ENCODE measurements at regions not wholly inside any gene's neighbourhood (a gene's known extent, or its start where the extent isn't known, plus 50 kb on each side); places are given as distances from the start of the nearest gene placed in this dataset.

DNA sequence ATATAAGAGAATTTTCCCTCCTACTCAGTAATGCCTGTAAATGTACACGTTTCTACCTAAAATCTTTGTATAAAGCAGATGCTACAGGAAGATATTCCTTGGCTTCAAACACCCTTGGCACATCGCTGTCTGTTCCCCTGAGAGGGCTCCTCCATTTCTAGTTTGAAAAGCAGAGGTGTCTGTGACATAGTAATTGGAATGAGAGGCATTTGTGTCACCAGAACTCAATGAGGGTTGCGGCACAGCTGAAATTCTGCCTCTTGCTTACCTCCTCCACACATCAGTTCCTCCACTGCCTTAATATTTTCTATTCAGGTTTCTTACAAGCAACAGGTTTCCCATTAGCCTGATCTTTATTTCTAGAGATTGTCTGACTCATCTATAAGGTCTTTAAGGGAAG lies 359.9 kb upstream of the DCC start:
- H3K4me3 Mint-ChIP-seq, result no peak overlapping the region
- ATAC-seq (ENCODE audit: low read depth), result no peak
- CTCF ChIA-PET, result no interaction called here

GRCh38 chr18:51988277-51988676 lies 351.7 kb upstream of the DCC start:
- H3K27ac Mint-ChIP-seq, result no peak overlapping the region
- TF ChIP-seq, protein P1, sequence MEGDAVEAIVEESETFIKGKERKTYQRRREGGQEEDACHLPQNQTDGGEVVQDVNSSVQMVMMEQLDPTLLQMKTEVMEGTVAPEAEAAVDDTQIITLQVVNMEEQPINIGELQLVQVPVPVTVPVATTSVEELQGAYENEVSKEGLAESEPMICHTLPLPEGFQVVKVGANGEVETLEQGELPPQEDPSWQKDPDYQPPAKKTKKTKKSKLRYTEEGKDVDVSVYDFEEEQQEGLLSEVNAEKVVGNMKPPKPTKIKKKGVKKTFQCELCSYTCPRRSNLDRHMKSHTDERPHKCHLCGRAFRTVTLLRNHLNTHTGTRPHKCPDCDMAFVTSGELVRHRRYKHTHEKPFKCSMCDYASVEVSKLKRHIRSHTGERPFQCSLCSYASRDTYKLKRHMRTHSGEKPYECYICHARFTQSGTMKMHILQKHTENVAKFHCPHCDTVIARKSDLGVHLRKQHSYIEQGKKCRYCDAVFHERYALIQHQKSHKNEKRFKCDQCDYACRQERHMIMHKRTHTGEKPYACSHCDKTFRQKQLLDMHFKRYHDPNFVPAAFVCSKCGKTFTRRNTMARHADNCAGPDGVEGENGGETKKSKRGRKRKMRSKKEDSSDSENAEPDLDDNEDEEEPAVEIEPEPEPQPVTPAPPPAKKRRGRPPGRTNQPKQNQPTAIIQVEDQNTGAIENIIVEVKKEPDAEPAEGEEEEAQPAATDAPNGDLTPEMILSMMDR (IDR thresholded peaks at IDR 0.05), result no peak
- H3K9me3 Mint-ChIP-seq, result no peaks in the 10 kb centered on the region
- H3K27me3 Mint-ChIP-seq, result no peaks in the 10 kb centered on the region
- no peak overlapping the region for H3K4me3 Mint-ChIP-seq
- CTCF ChIA-PET, result no interaction called here
- DNase-seq (no peak), ATAC-seq (ENCODE audit: low read depth) (no peak)
- no peaks in the 10 kb centered on the region for H3K36me3 Mint-ChIP-seq (ENCODE audit: low read depth)
- no peaks in the 10 kb centered on the region for H3K4me1 Mint-ChIP-seq
- intact Hi-C loops (cut with micrococcal nuclease), result no loop called here
- POLR2A ChIA-PET, result no interaction called here

More for the DNA sequence above, 359.9 kb upstream of the DCC start:
- intact Hi-C loops (cut with micrococcal nuclease), result no loop called here
- POLR2A ChIA-PET, result no interaction called here
- no peaks in the 10 kb centered on the region for H3K9me3 Mint-ChIP-seq
- H3K36me3 Mint-ChIP-seq (ENCODE audit: low read depth), result no peaks in the 10 kb centered on the region
- TF ChIP-seq, protein P1 (IDR thresholded peaks at IDR 0.05), result no peak
- H3K27ac Mint-ChIP-seq, result no peak overlapping the region
- no peaks in the 10 kb centered on the region for H3K4me1 Mint-ChIP-seq
- no peak for DNase-seq
- H3K27me3 Mint-ChIP-seq, result no peaks in the 10 kb centered on the region

DNA sequence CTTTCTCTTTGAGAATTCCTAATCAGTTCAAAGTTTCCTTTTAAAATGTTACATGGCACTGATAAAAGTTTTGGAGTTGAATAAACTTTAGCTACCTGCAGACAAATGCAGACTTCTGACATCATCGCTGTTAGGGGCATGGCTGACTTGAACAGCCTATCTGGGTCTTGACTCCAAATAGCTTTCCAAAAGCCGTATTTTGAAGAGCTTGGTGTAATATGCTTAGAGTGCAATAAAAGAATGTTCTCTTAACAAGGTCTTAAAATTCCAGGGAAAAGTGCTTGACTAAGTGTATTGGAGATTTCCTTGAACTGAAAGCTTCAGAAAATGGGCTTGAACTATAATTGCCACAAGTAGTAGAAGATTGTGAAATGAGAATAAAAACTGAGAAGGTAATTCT lies 342.9 kb upstream of the DCC start:
- ATAC-seq (ENCODE audit: low read depth), result no peak
- H3K27ac Mint-ChIP-seq, result no peak overlapping the region
- DNase-seq, result no peak
- H3K4me3 Mint-ChIP-seq, result no peak overlapping the region
- intact Hi-C loops (cut with micrococcal nuclease), result no loop called here
- H3K9me3 Mint-ChIP-seq, result no peaks in the 10 kb centered on the region
- TF ChIP-seq, protein P1 (IDR thresholded peaks at IDR 0.05), result no peak
- POLR2A ChIA-PET, result no interaction called here
- CTCF ChIA-PET, result no interaction called here
- H3K36me3 Mint-ChIP-seq (ENCODE audit: low read depth), result no peaks in the 10 kb centered on the region
- no peaks in the 10 kb centered on the region for H3K27me3 Mint-ChIP-seq
- H3K4me1 Mint-ChIP-seq, result peaks cover 14% of the 10 kb centered on the region

- TF ChIP-seq, protein P1 (IDR thresholded peaks at IDR 0.05), result no peak
- no peak overlapping the region for H3K4me3 Mint-ChIP-seq
- ChIA-PET POLR2A (no interaction called here), CTCF (no interaction called here)
- H3K36me3 Mint-ChIP-seq (ENCODE audit: low read depth), result no peaks in the 10 kb centered on the region
- no peak for ATAC-seq (ENCODE audit: low read depth)
- H3K27me3 Mint-ChIP-seq, result no peaks in the 10 kb centered on the region
- H3K4me1 Mint-ChIP-seq, result peaks cover 22% of the 10 kb centered on the region
- intact Hi-C loops (cut with micrococcal nuclease), result no loop called here
- no peaks in the 10 kb centered on the region for H3K9me3 Mint-ChIP-seq
- DNase-seq, result no peak
- no peak overlapping the region for H3K27ac Mint-ChIP-seq
These were observed 341.9 kb upstream of the DCC start for GRCh38 chr18:51998066-51998465.

GRCh38 chr18:51998711-51999110 lies 341.3 kb upstream of the DCC start:
- Mint-ChIP-seq H3K36me3 (ENCODE audit: low read depth) (no peaks in the 10 kb centered on the region), H3K27me3 (no peaks in the 10 kb centered on the region), H3K27ac (no peak overlapping the region), H3K4me3 (no peak overlapping the region), H3K4me1 (peaks cover 22% of the 10 kb centered on the region), H3K9me3 (no peaks in the 10 kb centered on the region)
- ATAC-seq (ENCODE audit: low read depth) (no peak), DNase-seq (no peak)
- ChIA-PET POLR2A (no interaction called here), CTCF (no interaction called here)
- TF ChIP-seq, protein P1 (IDR thresholded peaks at IDR 0.05), result no peak
- intact Hi-C loops (cut with micrococcal nuclease), result no loop called here

Data from activated B cell treated with CpG ODN at 0.5 μM for 24 hours (primary cell).